SK-N-MC (cell line): ENCODE measurements at regions not wholly inside any gene's neighbourhood (a gene's known extent, or its start where the extent isn't known, plus 50 kb on each side); places are given as distances from the start of the nearest gene placed in this dataset.

ENCODE experiments used
- EZH2 ChIP-seq: fragments of 200-600 bp; sonication (generic); IDR thresholded peaks from one replicate; pipeline ENCODE4 v1.6.1; 2017; ENCODE audit warnings: antibody characterized with exemption
- POLR2AphosphoS5 ChIP-seq: IDR thresholded peaks from 2 replicates; pipeline ENCODE4 v1.6.1; 2012; ENCODE audit warnings: mild to moderate bottlenecking, low read depth, low read length, borderline replicate concordance

DNA sequence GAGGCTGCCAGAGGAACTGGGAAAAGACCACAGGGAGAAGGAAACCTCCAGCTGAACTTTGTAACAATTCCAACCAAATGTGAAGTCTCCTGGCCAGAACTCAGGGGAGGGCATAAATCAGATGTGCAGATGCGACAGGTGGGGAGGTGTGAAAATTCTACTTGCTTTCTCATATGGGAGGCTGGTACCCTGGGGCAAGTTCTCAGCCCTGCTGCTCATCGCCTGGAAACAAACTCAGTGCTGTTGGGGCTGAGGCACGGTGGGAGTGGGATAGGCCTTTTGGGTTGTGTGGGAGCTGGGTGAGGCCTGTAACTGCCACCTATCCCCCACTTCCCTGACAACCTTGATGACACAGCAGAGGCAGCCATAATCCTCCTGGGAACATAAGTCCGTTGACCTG lies 179.6 kb downstream of the ASB1 start:
- no peak for TF ChIP-seq POLR2AphosphoS5
- no peak for TF ChIP-seq EZH2
